Peyer's patch (tissue), 4 donors: ENCODE measurements at regions not wholly inside any gene's neighbourhood (a gene's known extent, or its start where the extent isn't known, plus 50 kb on each side); places are given as distances from the start of the nearest gene placed in this dataset.

Experiments used
- POLR2A ChIP-seq, 2 donors: fragments of 450-650 bp; IDR thresholded peaks; one replicate each; pipeline ENCODE4 v1.5.1; 2017; ENCODE audit warnings: antibody characterized with exemption in 2 of 2, mild to moderate bottlenecking in 2 of 2, moderate library complexity in 2 of 2
- TF ChIP-seq, protein P1 (sequence below), 6 experiments: fragments of 450-650 bp in 4 of 6; fragments of 200-600 bp in 2 of 6; sonication (generic) in 1 of 6; IDR thresholded peaks; one replicate each; pipeline ENCODE4 v1.5.1; 2017 to 2019; ENCODE audit warnings: antibody characterized with exemption in 6 of 6, mild to moderate bottlenecking in 3 of 6, moderate library complexity in 1 of 6

DNA sequence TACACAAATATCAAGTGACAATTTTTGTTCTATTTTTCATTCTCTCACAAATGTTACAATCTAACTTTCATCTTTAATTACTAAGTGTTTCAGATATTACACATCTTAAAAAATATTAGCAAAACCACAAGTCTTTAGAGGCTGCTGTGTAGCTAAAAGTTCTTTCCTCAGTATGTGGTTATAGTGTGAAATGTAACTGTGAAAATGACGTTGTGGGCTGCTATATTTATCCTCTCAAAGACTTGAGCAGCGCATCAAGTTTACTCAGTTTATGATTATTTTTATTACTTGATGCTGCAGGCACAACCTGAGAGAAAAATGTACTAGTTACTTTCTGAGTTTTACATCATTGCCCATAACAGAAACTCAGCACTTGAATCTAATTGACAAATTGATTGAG is 2860.6 kb upstream of the PCDH20 start:
- TF ChIP-seq, protein P1, sequence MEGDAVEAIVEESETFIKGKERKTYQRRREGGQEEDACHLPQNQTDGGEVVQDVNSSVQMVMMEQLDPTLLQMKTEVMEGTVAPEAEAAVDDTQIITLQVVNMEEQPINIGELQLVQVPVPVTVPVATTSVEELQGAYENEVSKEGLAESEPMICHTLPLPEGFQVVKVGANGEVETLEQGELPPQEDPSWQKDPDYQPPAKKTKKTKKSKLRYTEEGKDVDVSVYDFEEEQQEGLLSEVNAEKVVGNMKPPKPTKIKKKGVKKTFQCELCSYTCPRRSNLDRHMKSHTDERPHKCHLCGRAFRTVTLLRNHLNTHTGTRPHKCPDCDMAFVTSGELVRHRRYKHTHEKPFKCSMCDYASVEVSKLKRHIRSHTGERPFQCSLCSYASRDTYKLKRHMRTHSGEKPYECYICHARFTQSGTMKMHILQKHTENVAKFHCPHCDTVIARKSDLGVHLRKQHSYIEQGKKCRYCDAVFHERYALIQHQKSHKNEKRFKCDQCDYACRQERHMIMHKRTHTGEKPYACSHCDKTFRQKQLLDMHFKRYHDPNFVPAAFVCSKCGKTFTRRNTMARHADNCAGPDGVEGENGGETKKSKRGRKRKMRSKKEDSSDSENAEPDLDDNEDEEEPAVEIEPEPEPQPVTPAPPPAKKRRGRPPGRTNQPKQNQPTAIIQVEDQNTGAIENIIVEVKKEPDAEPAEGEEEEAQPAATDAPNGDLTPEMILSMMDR (IDR thresholded peaks at IDR 0.05), result no peak
- TF ChIP-seq POLR2A (IDR thresholded peaks at IDR 0.05), result no peak
